ENCODE measurements at regions not wholly inside any gene's neighbourhood (a gene's known extent, or its start where the extent isn't known, plus 50 kb on each side); places are given as distances from the start of the nearest gene placed in this dataset.

DNA sequence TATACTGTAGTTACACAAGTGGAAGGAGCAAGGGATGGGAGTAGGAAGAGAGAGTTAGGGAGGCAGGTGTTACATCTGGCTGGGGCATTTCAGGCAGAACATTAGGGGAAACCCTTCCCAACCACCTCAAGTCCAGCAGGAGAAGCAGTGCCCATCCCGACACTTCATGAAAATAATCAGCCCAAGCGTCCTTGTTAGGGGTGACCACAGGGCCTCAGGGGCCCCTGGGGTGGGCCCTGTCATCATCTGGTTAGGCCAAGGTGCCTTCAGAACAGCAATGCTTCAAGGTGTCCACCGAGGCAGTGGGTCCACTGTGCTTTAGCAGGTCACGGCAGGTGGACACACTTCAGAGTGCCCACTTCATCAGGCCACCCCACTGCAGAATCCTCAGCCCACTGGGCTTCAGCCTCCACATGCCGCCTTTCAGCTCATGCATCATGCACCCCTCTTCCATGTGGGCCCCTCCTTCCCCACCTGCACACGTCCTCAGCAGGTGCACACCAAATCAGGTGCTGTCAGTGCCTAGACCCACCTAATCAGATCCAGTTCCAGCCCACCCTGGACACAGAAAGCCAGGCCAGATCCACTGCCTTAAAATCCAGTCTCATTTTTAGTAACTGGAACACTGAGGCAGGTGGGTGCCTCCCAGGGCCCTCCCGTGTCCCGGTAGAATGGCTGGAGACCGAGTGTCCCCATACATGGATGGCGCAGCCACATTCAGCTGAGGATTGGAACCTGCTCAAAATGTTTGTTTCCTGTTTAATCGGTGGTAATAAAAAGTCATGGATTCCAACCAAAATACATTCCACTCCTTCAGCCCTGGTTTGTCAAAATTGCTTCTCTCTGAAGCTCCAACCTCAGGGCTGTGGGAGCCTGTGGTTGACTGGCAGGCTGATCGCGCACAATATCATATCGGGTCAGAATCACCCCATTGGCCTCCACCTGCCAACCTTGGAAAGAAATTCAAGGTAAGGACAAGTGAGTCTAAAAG is 99.5 kb downstream of the ANKRD60 start:
- Histone ChIP-seq H2AFZ (ENCODE audit: low read depth, low read length) (no peak overlapping the region), H3K4me2 (ENCODE audit: low read length, poor library complexity, severe bottlenecking) (no peak overlapping the region), H3K18ac (ENCODE audit: low read depth in 1 of 2, low read length in 2 of 2) (no peak overlapping the region), H2BK12ac (ENCODE audit: low read length in 2 of 2) (no peak overlapping the region), H3K9ac (ENCODE audit: low read length) (no peak overlapping the region), H3K9me3 (ENCODE audit: control insufficient read depth, low read length) (peaks cover 20% of the 10 kb centered on the region), H3K79me1 (replicated peaks; ENCODE audit: low read length, poor library complexity, severe bottlenecking) (no peaks in the 10 kb centered on the region), H3K27ac (ENCODE audit: low read length, poor library complexity, severe bottlenecking) (no peak overlapping the region), H3K23ac (ENCODE audit: low read length in 2 of 2) (no peak overlapping the region), H2AK5ac (ENCODE audit: low read length, severe bottlenecking) (no peak overlapping the region), H2BK120ac (ENCODE audit: low read depth, low read length) (no peak overlapping the region), H2BK15ac (ENCODE audit: low read depth, poor library complexity, severe bottlenecking) (no peak overlapping the region), H2BK5ac (ENCODE audit: low read depth, low read length, poor library complexity, severe bottlenecking) (no peak overlapping the region), H3K4me1 (ENCODE audit: control insufficient read depth, insufficient read depth, low read depth, low read length) (no peaks in the 10 kb centered on the region), H3K27me3 (ENCODE audit: control insufficient read depth in 1 of 2, insufficient read depth in 1 of 2, low read length in 2 of 2) (peaks cover 20 to 57% of the 10 kb centered on the region in 2 experiments), H3K4me3 (ENCODE audit: insufficient read depth in 1 of 2, low read depth in 1 of 2, low read length in 2 of 2) (no peak overlapping the region), H3K14ac (ENCODE audit: low read length in 2 of 2) (no peak overlapping the region), H3K4ac (ENCODE audit: low read depth in 1 of 2, low read length in 2 of 2) (no peak overlapping the region), H4K91ac (ENCODE audit: low read length) (no peak overlapping the region), H3K36me3 (ENCODE audit: control insufficient read depth in 1 of 2, insufficient read depth in 2 of 2, low read depth in 1 of 2, low read length in 2 of 2) (no peaks in the 10 kb centered on the region), H4K8ac (ENCODE audit: low read length) (no peak overlapping the region)
- WGBS, result 77% methylated on average over 13 of the region's 14 CpGs
- DNase-seq, result no peak

DNA sequence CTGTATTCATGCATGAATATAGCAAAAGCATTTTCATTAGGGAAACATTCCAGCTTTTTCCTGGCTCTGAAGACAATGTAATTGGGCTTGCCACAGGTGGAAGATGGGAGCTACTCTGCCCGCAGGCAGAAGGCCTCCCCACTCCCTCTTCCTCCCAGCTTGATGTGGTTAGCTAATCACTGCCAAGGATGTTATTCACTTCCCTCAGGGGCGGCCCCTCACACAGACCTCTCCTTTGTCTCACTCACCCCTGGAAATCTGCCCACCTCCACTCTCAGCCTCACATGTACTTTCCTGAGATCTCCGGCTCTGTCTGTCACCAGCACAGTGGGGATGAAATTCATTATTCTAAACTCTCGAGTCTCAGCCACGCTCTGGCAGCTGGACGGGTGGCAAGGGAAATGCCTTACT is 100.7 kb downstream of the ANKRD60 start:
- 73% methylated on average over 6 of the region's 6 CpGs for WGBS
- Histone ChIP-seq H2AFZ (ENCODE audit: low read depth, low read length) (no peak overlapping the region), H3K4ac (ENCODE audit: low read depth in 1 of 2, low read length in 2 of 2) (no peak overlapping the region), H2AK5ac (ENCODE audit: low read length, severe bottlenecking) (no peak overlapping the region), H2BK15ac (ENCODE audit: low read depth, poor library complexity, severe bottlenecking) (no peak overlapping the region), H3K9me3 (ENCODE audit: control insufficient read depth, low read length) (peaks cover 20% of the 10 kb centered on the region), H3K79me1 (replicated peaks; ENCODE audit: low read length, poor library complexity, severe bottlenecking) (no peaks in the 10 kb centered on the region), H3K23ac (ENCODE audit: low read length in 2 of 2) (no peak overlapping the region), H3K18ac (ENCODE audit: low read depth in 1 of 2, low read length in 2 of 2) (no peak overlapping the region), H3K4me3 (ENCODE audit: insufficient read depth in 1 of 2, low read depth in 1 of 2, low read length in 2 of 2) (no peak overlapping the region), H2BK5ac (ENCODE audit: low read depth, low read length, poor library complexity, severe bottlenecking) (no peak overlapping the region), H4K8ac (ENCODE audit: low read length) (no peak overlapping the region), H3K27ac (ENCODE audit: low read length, poor library complexity, severe bottlenecking) (no peak overlapping the region), H2BK12ac (ENCODE audit: low read length in 2 of 2) (no peak overlapping the region), H2BK120ac (ENCODE audit: low read depth, low read length) (no peak overlapping the region), H3K4me1 (ENCODE audit: control insufficient read depth, insufficient read depth, low read depth, low read length) (no peaks in the 10 kb centered on the region), H3K4me2 (ENCODE audit: low read length, poor library complexity, severe bottlenecking) (no peak overlapping the region), H3K36me3 (ENCODE audit: control insufficient read depth in 1 of 2, insufficient read depth in 2 of 2, low read depth in 1 of 2, low read length in 2 of 2) (no peaks in the 10 kb centered on the region), H3K27me3 (ENCODE audit: control insufficient read depth in 1 of 2, insufficient read depth in 1 of 2, low read length in 2 of 2) (peaks cover 12 to 49% of the 10 kb centered on the region in 2 experiments), H3K9ac (ENCODE audit: low read length) (no peak overlapping the region), H4K91ac (ENCODE audit: low read length) (no peak overlapping the region), H3K14ac (ENCODE audit: low read length in 2 of 2) (no peak overlapping the region)
- no peak for DNase-seq

DNA sequence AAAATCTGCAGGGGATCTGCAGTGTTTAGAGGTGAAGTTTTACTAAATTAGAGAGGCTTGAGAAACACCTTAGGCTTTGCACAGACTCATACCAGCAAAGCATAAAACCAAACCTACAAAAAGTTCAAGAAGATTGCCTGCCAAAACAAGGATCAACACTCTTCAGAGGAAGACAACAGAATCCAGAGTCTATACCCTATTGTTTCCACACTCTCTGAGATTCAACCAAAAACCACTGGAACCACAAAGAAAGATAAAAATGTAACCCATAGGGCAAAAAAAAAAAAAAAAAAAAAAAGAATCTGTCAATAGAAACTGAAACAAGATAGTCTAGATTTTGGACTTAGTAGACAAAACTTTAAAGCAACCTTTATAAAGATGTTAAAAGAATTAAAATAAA is 102.7 kb downstream of the ANKRD60 start:
- Histone ChIP-seq H3K79me1 (replicated peaks; ENCODE audit: low read length, poor library complexity, severe bottlenecking) (no peaks in the 10 kb centered on the region), H4K91ac (ENCODE audit: low read length) (no peak overlapping the region), H3K14ac (ENCODE audit: low read length in 2 of 2) (no peak overlapping the region), H2BK120ac (ENCODE audit: low read depth, low read length) (no peak overlapping the region), H2AFZ (ENCODE audit: low read depth, low read length) (no peak overlapping the region), H4K8ac (ENCODE audit: low read length) (no peak overlapping the region), H3K9ac (ENCODE audit: low read length) (no peak overlapping the region), H3K4me1 (ENCODE audit: control insufficient read depth, insufficient read depth, low read depth, low read length) (no peaks in the 10 kb centered on the region), H3K18ac (ENCODE audit: low read depth in 1 of 2, low read length in 2 of 2) (no peak overlapping the region), H3K4ac (ENCODE audit: low read depth in 1 of 2, low read length in 2 of 2) (no peak overlapping the region), H3K36me3 (ENCODE audit: control insufficient read depth in 1 of 2, insufficient read depth in 2 of 2, low read depth in 1 of 2, low read length in 2 of 2) (no peaks in the 10 kb centered on the region), H3K9me3 (ENCODE audit: control insufficient read depth, low read length) (peaks cover 20% of the 10 kb centered on the region), H2AK5ac (ENCODE audit: low read length, severe bottlenecking) (no peak overlapping the region), H3K27me3 (ENCODE audit: control insufficient read depth in 1 of 2, insufficient read depth in 1 of 2, low read length in 2 of 2) (peaks cover 4 to 38% of the 10 kb centered on the region in 2 experiments), H3K23ac (ENCODE audit: low read length in 2 of 2) (no peak overlapping the region), H2BK5ac (ENCODE audit: low read depth, low read length, poor library complexity, severe bottlenecking) (no peak overlapping the region), H2BK15ac (ENCODE audit: low read depth, poor library complexity, severe bottlenecking) (no peak overlapping the region), H2BK12ac (ENCODE audit: low read length in 2 of 2) (no peak overlapping the region), H3K4me2 (ENCODE audit: low read length, poor library complexity, severe bottlenecking) (no peak overlapping the region), H3K27ac (ENCODE audit: low read length, poor library complexity, severe bottlenecking) (no peak overlapping the region), H3K4me3 (ENCODE audit: insufficient read depth in 1 of 2, low read depth in 1 of 2, low read length in 2 of 2) (no peak overlapping the region)
- no peak for DNase-seq

DNA sequence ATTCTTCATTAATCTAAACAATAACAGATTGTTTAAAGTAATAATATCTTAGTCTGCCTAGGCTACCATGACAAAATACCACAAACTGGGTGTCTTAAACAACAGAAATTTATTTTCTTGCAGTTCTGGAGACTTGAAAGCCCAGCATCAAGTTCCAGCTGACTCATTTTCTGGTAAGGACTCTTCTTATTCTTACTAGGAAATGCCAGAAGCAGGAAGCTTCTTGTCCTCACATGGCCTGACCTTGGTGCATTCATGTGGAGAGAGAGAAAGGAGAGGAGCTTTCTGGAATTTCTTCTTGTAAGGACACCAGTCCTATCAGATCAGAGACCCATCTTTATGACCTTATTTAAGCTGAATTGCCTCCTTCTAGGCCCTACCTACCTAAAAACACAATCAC is 110.5 kb downstream of the ANKRD60 start:
- H3K36me3 ChIP-seq (ENCODE audit: control insufficient read depth in 1 of 2, insufficient read depth in 2 of 2, low read depth in 1 of 2, low read length in 2 of 2), result no peaks in the 10 kb centered on the region
- no peaks in the 10 kb centered on the region for H3K4me1 ChIP-seq (ENCODE audit: control insufficient read depth, insufficient read depth, low read depth, low read length)
- no peak overlapping the region for H3K4ac ChIP-seq (ENCODE audit: low read depth in 1 of 2, low read length in 2 of 2)
- H3K4me2 ChIP-seq (ENCODE audit: low read length, poor library complexity, severe bottlenecking), result no peak overlapping the region
- H3K27me3 ChIP-seq (ENCODE audit: control insufficient read depth in 1 of 2, insufficient read depth in 1 of 2, low read length in 2 of 2), result peaks cover 0 to 12% of the 10 kb centered on the region in 2 experiments
- H4K8ac ChIP-seq (ENCODE audit: low read length), result no peak overlapping the region
- H3K9me3 ChIP-seq (ENCODE audit: control insufficient read depth, low read length), result peaks cover 25% of the 10 kb centered on the region
- no peak overlapping the region for H2BK120ac ChIP-seq (ENCODE audit: low read depth, low read length)
- H3K23ac ChIP-seq (ENCODE audit: low read length in 2 of 2), result no peak overlapping the region
- no peak overlapping the region for H2BK5ac ChIP-seq (ENCODE audit: low read depth, low read length, poor library complexity, severe bottlenecking)
- no peak overlapping the region for H2AK5ac ChIP-seq (ENCODE audit: low read length, severe bottlenecking)
- H2BK12ac ChIP-seq (ENCODE audit: low read length in 2 of 2), result no peak overlapping the region
- no peak overlapping the region for H3K4me3 ChIP-seq (ENCODE audit: insufficient read depth in 1 of 2, low read depth in 1 of 2, low read length in 2 of 2)
- no peaks in the 10 kb centered on the region for H3K79me1 ChIP-seq (replicated peaks; ENCODE audit: low read length, poor library complexity, severe bottlenecking)
- no peak overlapping the region for H3K14ac ChIP-seq (ENCODE audit: low read length in 2 of 2)
- H2BK15ac ChIP-seq (ENCODE audit: low read depth, poor library complexity, severe bottlenecking), result no peak overlapping the region
- DNase-seq, result no peak
- no peak overlapping the region for H3K18ac ChIP-seq (ENCODE audit: low read depth in 1 of 2, low read length in 2 of 2)
- H3K27ac ChIP-seq (ENCODE audit: low read length, poor library complexity, severe bottlenecking), result no peak overlapping the region
- no peak overlapping the region for H3K9ac ChIP-seq (ENCODE audit: low read length)
- H4K91ac ChIP-seq (ENCODE audit: low read length), result no peak overlapping the region
- no peak overlapping the region for H2AFZ ChIP-seq (ENCODE audit: low read depth, low read length)
